ENCODE measurements at regions not wholly inside any gene's neighbourhood (a gene's known extent, or its start where the extent isn't known, plus 50 kb on each side); places are given as distances from the start of the nearest gene placed in this dataset.

- TF ChIP-seq, protein P1, sequence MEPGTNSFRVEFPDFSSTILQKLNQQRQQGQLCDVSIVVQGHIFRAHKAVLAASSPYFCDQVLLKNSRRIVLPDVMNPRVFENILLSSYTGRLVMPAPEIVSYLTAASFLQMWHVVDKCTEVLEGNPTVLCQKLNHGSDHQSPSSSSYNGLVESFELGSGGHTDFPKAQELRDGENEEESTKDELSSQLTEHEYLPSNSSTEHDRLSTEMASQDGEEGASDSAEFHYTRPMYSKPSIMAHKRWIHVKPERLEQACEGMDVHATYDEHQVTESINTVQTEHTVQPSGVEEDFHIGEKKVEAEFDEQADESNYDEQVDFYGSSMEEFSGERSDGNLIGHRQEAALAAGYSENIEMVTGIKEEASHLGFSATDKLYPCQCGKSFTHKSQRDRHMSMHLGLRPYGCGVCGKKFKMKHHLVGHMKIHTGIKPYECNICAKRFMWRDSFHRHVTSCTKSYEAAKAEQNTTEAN (CRISPR knock-in tag; IDR thresholded peaks at IDR 0.05): no peak
- no peak for TF ChIP-seq PATZ1 (CRISPR knock-in tag; IDR thresholded peaks at IDR 0.05; ENCODE audit: borderline replicate concordance)
- peak; percentile 71; the same call in 1 of the 2 replicates for TF ChIP-seq ARID2 (IDR thresholded peaks at IDR 0.05)
- TF ChIP-seq, protein P2, sequence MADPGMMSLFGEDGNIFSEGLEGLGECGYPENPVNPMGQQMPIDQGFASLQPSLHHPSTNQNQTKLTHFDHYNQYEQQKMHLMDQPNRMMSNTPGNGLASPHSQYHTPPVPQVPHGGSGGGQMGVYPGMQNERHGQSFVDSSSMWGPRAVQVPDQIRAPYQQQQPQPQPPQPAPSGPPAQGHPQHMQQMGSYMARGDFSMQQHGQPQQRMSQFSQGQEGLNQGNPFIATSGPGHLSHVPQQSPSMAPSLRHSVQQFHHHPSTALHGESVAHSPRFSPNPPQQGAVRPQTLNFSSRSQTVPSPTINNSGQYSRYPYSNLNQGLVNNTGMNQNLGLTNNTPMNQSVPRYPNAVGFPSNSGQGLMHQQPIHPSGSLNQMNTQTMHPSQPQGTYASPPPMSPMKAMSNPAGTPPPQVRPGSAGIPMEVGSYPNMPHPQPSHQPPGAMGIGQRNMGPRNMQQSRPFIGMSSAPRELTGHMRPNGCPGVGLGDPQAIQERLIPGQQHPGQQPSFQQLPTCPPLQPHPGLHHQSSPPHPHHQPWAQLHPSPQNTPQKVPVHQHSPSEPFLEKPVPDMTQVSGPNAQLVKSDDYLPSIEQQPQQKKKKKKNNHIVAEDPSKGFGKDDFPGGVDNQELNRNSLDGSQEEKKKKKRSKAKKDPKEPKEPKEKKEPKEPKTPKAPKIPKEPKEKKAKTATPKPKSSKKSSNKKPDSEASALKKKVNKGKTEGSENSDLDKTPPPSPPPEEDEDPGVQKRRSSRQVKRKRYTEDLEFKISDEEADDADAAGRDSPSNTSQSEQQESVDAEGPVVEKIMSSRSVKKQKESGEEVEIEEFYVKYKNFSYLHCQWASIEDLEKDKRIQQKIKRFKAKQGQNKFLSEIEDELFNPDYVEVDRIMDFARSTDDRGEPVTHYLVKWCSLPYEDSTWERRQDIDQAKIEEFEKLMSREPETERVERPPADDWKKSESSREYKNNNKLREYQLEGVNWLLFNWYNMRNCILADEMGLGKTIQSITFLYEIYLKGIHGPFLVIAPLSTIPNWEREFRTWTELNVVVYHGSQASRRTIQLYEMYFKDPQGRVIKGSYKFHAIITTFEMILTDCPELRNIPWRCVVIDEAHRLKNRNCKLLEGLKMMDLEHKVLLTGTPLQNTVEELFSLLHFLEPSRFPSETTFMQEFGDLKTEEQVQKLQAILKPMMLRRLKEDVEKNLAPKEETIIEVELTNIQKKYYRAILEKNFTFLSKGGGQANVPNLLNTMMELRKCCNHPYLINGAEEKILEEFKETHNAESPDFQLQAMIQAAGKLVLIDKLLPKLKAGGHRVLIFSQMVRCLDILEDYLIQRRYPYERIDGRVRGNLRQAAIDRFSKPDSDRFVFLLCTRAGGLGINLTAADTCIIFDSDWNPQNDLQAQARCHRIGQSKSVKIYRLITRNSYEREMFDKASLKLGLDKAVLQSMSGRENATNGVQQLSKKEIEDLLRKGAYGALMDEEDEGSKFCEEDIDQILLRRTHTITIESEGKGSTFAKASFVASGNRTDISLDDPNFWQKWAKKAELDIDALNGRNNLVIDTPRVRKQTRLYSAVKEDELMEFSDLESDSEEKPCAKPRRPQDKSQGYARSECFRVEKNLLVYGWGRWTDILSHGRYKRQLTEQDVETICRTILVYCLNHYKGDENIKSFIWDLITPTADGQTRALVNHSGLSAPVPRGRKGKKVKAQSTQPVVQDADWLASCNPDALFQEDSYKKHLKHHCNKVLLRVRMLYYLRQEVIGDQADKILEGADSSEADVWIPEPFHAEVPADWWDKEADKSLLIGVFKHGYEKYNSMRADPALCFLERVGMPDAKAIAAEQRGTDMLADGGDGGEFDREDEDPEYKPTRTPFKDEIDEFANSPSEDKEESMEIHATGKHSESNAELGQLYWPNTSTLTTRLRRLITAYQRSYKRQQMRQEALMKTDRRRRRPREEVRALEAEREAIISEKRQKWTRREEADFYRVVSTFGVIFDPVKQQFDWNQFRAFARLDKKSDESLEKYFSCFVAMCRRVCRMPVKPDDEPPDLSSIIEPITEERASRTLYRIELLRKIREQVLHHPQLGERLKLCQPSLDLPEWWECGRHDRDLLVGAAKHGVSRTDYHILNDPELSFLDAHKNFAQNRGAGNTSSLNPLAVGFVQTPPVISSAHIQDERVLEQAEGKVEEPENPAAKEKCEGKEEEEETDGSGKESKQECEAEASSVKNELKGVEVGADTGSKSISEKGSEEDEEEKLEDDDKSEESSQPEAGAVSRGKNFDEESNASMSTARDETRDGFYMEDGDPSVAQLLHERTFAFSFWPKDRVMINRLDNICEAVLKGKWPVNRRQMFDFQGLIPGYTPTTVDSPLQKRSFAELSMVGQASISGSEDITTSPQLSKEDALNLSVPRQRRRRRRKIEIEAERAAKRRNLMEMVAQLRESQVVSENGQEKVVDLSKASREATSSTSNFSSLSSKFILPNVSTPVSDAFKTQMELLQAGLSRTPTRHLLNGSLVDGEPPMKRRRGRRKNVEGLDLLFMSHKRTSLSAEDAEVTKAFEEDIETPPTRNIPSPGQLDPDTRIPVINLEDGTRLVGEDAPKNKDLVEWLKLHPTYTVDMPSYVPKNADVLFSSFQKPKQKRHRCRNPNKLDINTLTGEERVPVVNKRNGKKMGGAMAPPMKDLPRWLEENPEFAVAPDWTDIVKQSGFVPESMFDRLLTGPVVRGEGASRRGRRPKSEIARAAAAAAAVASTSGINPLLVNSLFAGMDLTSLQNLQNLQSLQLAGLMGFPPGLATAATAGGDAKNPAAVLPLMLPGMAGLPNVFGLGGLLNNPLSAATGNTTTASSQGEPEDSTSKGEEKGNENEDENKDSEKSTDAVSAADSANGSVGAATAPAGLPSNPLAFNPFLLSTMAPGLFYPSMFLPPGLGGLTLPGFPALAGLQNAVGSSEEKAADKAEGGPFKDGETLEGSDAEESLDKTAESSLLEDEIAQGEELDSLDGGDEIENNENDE (IDR thresholded peaks at IDR 0.05; ENCODE audit: low read depth, low read length): no peak
- no peak for TF ChIP-seq RBM34 (IDR thresholded peaks at IDR 0.05; ENCODE audit: borderline replicate concordance, insufficient read depth, low read length)
- TF ChIP-seq CC2D1A (IDR thresholded peaks at IDR 0.05): peak; percentile 40; the same call in 1 of the 2 replicates
- TF ChIP-seq CTCF (IDR thresholded peaks at IDR 0.05 in 2 of 3, conservative IDR thresholded peaks at IDR 0.05 in 1 of 3; ENCODE audit: insufficient read depth in 2 of 3, low read depth in 1 of 3, low read length in 3 of 3): peak; percentile 20 to 65 (median 34); a peak in 4 of 6 replicates
- TF ChIP-seq NR1H2 (CRISPR knock-in tag; IDR thresholded peaks at IDR 0.05): no peak
- TF ChIP-seq PML (IDR thresholded peaks at IDR 0.05; ENCODE audit: low read length): no peak
- peak; percentile 56 to 58 for TF ChIP-seq RAD21 (CRISPR knock-in tag; conservative IDR thresholded peaks at IDR 0.05 in 1 of 2, IDR thresholded peaks at IDR 0.05 in 1 of 2)
- no peak for TF ChIP-seq ZFPM2 (CRISPR knock-in tag; IDR thresholded peaks at IDR 0.05)
- no peak for TF ChIP-seq YBX1 (IDR thresholded peaks at IDR 0.05)
Observed at GRCh38 chr2:83817511-83817910, 641.6 kb downstream of the SUCLG1 start (continued).
